NB4 (cell line): ENCODE measurements at regions not wholly inside any gene's neighbourhood (a gene's known extent, or its start where the extent isn't known, plus 50 kb on each side); places are given as distances from the start of the nearest gene placed in this dataset.

Source experiments
- CTCF ChIP-seq: IDR thresholded peaks from one replicate; pipeline ENCODE4 v1.5.1; 2012; ENCODE audit warnings: low read depth, low read length
- POLR2A ChIP-seq: IDR thresholded peaks from 2 replicates; pipeline ENCODE4 v1.6.1; 2011; ENCODE audit warnings: mild to moderate bottlenecking; ENCODE audit not compliant: insufficient read length; ENCODE audit errors: extremely low read depth

GRCh38 chr4:160947653-160948052 lies 1216.1 kb downstream of the FSTL5 start:
- TF ChIP-seq CTCF (no peak), POLR2A (no peak)
